ENCODE measurements at regions not wholly inside any gene's neighbourhood (a gene's known extent, or its start where the extent isn't known, plus 50 kb on each side); places are given as distances from the start of the nearest gene placed in this dataset.
"Not testable (repeated sequence)": the region's sequence is repeated elsewhere in the genome, so short reads cannot be mapped to it uniquely, and the experiment has no call there.

DNA sequence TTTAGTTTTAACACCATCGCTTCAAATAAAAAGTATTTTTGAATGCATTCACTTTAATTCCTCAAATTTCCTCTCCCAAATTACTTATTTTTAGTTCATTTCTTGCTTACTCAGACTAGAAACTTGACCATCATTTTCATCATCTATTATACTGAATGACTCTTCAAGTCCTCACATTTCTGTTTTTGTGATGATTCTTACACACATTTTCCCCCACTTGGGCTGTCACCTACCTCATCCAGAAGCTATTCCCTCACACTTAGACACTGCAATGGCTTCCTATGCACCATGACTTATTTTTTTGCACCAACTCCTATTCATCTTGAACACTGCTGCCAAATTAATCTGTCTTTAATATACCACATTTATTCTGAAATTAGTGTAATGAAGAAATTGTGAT, 239.6 kb upstream of the DUSP10 start:
- DNase-seq: no peak

GRCh38 chr1:221979444-221980032, 237.6 kb upstream of the DUSP10 start:
- DNase-seq: no peak

DNA sequence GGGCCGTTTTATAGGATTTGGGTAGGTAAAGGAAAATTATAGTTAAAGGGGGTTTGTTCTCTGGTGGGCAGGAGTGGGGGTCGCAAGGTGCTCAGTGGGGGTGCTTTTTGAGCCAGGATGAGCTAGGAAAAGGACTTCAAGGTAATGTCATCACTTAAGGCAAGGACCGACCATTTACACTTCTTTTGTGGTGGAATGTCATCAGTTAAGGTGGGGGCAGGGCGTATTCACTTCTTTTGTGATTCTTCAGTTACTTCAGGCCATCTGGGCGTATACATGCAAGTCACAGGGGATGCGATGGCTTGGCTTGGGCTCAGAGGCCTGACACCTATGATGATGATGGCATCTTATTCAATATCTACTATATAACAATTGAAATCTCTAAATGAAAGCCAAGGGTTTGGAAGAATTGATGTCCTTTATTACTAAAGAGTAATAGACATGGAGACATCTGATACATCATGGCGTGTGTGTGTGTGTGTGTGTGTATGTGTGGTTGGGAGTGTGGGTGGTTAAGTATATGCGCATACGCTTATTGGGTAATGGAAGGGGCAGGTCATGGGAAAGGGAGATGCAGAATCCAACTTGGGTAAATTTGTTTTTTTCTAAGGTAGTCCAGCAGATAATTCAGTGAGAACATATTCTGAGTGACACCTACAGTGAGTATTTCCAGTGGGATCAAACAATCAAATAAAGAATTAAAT, 236.9 kb upstream of the DUSP10 start:
- DNase-seq: not testable (repeated sequence)

DNA sequence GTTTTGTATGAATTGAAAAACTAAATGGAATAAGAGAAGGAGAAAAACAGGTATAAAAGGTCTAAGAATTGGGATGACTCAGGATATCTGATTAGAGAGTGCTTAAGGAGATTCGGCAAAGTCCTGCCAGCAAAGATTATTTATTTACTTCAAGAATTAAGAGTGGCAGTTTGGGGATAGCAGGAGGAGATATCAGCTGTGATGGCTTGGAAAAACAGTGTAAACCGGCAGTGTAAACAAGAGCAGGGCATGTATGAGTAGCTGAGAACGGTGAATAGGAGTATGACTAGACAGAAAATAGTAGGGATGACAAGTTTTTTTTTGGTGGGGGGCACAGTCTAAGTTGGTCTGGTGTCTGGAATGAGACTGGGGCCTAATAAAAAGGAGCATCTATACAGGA, 231.9 kb upstream of the DUSP10 start:
- not testable (repeated sequence) for DNase-seq

- no peak for DNase-seq
These were observed 230.7 kb upstream of the DUSP10 start for GRCh38 chr1:221972276-221973235.

DNA sequence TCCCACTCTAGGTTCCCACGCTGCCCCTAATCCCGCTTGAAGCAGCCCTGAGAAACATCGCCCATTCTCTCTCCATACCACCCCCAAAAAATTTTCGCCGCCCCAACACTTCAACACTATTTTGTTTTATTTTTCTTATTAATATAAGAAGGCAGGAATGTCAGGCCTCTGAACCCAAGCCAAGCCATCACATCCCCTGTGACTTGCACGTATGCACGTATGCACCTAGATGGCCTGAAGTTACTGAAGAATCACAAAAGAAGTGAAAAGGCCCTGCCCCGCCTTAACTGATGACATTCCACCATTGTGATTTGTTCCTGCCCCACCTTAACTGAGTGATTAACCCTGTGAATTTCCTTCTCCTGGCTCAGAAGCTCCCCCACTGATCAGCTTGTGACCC, 229.1 kb upstream of the DUSP10 start:
- not testable (repeated sequence) for DNase-seq

DNA sequence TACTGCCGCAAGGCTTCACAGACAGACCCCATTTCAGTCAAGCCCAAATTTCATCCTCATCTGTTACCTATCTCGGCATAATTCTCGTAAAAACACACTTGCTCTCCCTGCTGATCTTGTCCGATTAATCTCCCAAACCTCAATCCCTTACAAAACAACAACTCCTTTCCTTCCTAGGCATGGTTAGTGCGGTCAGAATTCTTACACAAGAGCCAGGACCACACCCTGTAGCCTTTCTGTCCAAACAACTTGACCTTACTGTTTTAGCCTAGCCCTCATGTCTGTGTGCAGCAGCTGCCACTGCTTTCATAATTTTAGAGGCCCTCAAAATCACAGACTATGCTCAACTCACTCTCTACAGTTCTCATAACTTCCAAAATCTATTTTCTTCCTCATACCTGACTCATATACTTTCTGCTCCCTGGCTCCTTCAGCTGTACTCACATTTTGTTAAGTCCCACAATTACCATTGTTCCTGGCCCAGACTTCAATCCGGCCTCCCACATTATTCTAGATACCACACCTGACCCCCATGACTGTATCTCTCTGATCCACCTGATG, 227.5 kb upstream of the DUSP10 start:
- not testable (repeated sequence) for DNase-seq

DNA sequence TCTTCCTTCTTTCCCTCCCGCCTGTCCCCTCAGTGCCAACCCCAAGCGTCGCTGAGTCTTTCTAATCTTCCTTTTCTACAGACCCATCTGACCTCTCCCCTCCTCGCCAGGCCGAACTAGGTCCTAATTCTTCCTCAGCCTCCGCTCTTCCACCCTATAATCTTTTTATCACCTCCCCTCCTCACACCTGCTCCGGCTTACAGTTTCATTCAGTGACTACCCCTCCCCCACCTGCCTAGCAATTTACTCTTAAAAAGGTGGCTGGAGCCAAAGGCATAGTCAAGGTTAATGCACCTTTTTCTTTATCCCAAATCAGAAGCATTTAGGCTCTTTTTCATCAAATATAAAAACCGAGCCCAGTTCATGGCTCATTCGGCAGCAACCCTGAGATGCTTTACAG, 225.6 kb upstream of the DUSP10 start:
- DNase-seq: not testable (repeated sequence)

GRCh38 chr1:221966888-221967287, 225.0 kb upstream of the DUSP10 start:
- DNase-seq: not testable (repeated sequence)

- not testable (repeated sequence) for DNase-seq
These were observed 224.0 kb upstream of the DUSP10 start for GRCh38 chr1:221965891-221966290.

GRCh38 chr1:221965252-221965651, 223.4 kb upstream of the DUSP10 start:
- no peak for DNase-seq

- DNase-seq: no peak
These were observed 221.9 kb upstream of the DUSP10 start for GRCh38 chr1:221963742-221964141.

GRCh38 chr1:221962385-221962784, 220.5 kb upstream of the DUSP10 start:
- DNase-seq: no peak

GRCh38 chr1:221961532-221962292, 219.8 kb upstream of the DUSP10 start:
- DNase-seq: no peak

DNA sequence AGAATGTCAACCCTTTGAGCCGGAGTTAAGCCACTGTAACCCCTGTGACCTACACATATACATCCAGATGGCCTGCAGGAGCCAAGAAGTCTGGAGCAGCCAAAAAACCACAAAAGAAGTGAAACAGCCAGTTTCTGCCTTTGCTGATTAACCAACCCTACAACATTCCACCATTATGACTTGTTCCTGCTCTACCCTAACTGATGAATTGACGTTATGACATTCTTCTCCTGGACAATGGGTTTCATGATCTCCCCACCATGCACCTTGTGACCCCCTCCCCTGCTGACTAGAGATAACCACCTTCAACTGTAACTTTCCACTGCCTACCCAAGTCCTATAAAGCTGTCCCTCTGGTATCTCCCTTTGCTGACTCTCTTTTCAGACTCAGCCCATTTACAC, 216.3 kb upstream of the DUSP10 start:
- not testable (repeated sequence) for DNase-seq

- DNase-seq: not testable (repeated sequence)
These were observed 215.5 kb upstream of the DUSP10 start for GRCh38 chr1:221957350-221957749.

- no peak for DNase-seq
These were observed 208.1 kb upstream of the DUSP10 start for GRCh38 chr1:221949996-221950395.

GRCh38 chr1:221948459-221948858, 206.6 kb upstream of the DUSP10 start:
- no peak for DNase-seq

GRCh38 chr1:221947731-221948130, 205.8 kb upstream of the DUSP10 start:
- no peak for DNase-seq

GRCh38 chr1:221946768-221947167, 204.9 kb upstream of the DUSP10 start:
- no peak for DNase-seq

GRCh38 chr1:221945669-221946068, 203.8 kb upstream of the DUSP10 start:
- DNase-seq: no peak

- DNase-seq: no peak
These were observed 202.5 kb upstream of the DUSP10 start for GRCh38 chr1:221944247-221944870.
